ENCODE measurements at regions not wholly inside any gene's neighbourhood (a gene's known extent, or its start where the extent isn't known, plus 50 kb on each side); places are given as distances from the start of the nearest gene placed in this dataset.

GRCh38 chr22:22748297-22748743, 103.9 kb downstream of the GGTLC2 start (continued):
- TF ChIP-seq, protein P1, sequence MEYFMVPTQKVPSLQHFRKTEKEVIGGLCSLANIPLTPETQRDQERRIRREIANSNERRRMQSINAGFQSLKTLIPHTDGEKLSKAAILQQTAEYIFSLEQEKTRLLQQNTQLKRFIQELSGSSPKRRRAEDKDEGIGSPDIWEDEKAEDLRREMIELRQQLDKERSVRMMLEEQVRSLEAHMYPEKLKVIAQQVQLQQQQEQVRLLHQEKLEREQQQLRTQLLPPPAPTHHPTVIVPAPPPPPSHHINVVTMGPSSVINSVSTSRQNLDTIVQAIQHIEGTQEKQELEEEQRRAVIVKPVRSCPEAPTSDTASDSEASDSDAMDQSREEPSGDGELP (IDR thresholded peaks at IDR 0.05; ENCODE audit: borderline replicate concordance, low read depth) = no peak
- TF ChIP-seq FLYWCH1 (CRISPR knock-in tag; IDR thresholded peaks at IDR 0.05) (no peak), TAF1 (CRISPR knock-in tag; IDR thresholded peaks at IDR 0.05) (no peak), SOX6 (IDR thresholded peaks at IDR 0.05) (no peak), SOX6 (CRISPR knock-in tag; IDR thresholded peaks at IDR 0.05) (no peak)

- ChIA-PET POLR2A (no interaction called here), CTCF (ENCODE audit: low intra/inter-chr PET ratio, low total read pairs) (interaction anchor here (1.7 kb wide), 1 partner anchor 56 kb away, joined by 5 read pairs; no protein-coding TSS in a partner anchor)
- TF ChIP-seq ZNF264 (CRISPR knock-in tag; IDR thresholded peaks at IDR 0.05) = no peak
- TF ChIP-seq ZNF17 (CRISPR knock-in tag; IDR thresholded peaks at IDR 0.05) = no peak
- WGBS (ENCODE audit: low lambda C conversion rate) = 100% methylated on average over 1 of the region's 1 CpG
- no peak overlapping the region for H3K9ac ChIP-seq (ENCODE audit: insufficient read depth, low read depth, low read length)
- peaks cover 0 to 11% of the 10 kb centered on the region in 2 experiments; a peak in 3 of 5 replicates for H3K27me3 ChIP-seq (ENCODE audit: control insufficient read depth in 1 of 2, insufficient read depth in 2 of 2, low read length in 2 of 2)
- H3K36me3 ChIP-seq (replicated peaks in 1 of 2; ENCODE audit: control insufficient read depth in 1 of 2, insufficient read depth in 2 of 2, low read length in 2 of 2) = no peaks in the 10 kb centered on the region
- FAIRE-seq (no peak), DNase-seq (ENCODE audit: low spot score) (no peak), ATAC-seq (no peak)
- H2AFZ ChIP-seq (ENCODE audit: low read length) = no peak overlapping the region
- no peak overlapping the region for H3K4me2 ChIP-seq (ENCODE audit: low read depth, low read length)
- H3K4me1 ChIP-seq (ENCODE audit: insufficient read depth, low read length) = no peaks in the 10 kb centered on the region
- intact Hi-C loops (cut with micrococcal nuclease; ENCODE audit: unreplicated experiment) = no loop called here
- H4K20me1 ChIP-seq (ENCODE audit: insufficient read depth, low read length) = no peaks in the 10 kb centered on the region; the same call in 1 of the 2 replicates
- H3K27ac ChIP-seq (ENCODE audit: extremely low read length, insufficient read depth, low read length) = no peak overlapping the region
- H3K4me3 ChIP-seq (replicated peaks in 1 of 3; ENCODE audit: insufficient read depth in 1 of 3, low read depth in 2 of 3, low read length in 3 of 3) = no peak overlapping the region
- H3K79me2 ChIP-seq (ENCODE audit: insufficient read depth, low read length) = no peaks in the 10 kb centered on the region
- no TSS peak for BruUV-seq (replicated peaks)
- H3K9me3 ChIP-seq (ENCODE audit: low read length) = no peaks in the 10 kb centered on the region
- in situ Hi-C loops (cut with HindIII; ENCODE audit: extremely low pct_ligation_motif_present, low pct_unique_long_range_greater_than_20kb) = no loop called here
These were observed 104.3 kb downstream of the GGTLC2 start for GRCh38 chr22:22748756-22749155.

Data from HepG2 (cell line).